Osteoblast (primary cell): ENCODE measurements at regions not wholly inside any gene's neighbourhood (a gene's known extent, or its start where the extent isn't known, plus 50 kb on each side); places are given as distances from the start of the nearest gene placed in this dataset.
A peak's percentile ranks its signal among the peaks of the same experiment; 100 is the strongest.
"Not testable (repeated sequence)": the region's sequence is repeated elsewhere in the genome, so short reads cannot be mapped to it uniquely, and the experiment has no call there.

Experiments used
- DNase-seq: peaks from one replicate; pipeline ENCODE4 v3.0.0; 2011; ENCODE audit warnings: low spot score, mixed read lengths; ENCODE audit not compliant: insufficient read length; ENCODE audit errors: missing footprints
- H2AFZ ChIP-seq: 2 replicates; pipeline ENCODE4 v1.6.0; 2011; ENCODE audit warnings: mild to moderate bottlenecking, low read length
- H3K27ac ChIP-seq: 2 replicates; pipeline ENCODE4 v1.5.1; 2011; ENCODE audit warnings: mild to moderate bottlenecking, low read depth, low read length, moderate library complexity
- H3K27me3 ChIP-seq: 2 replicates; pipeline ENCODE4 v1.6.0; 2012; ENCODE audit warnings: mild to moderate bottlenecking, control low read depth, inconsistent platforms, low read length, moderate library complexity; ENCODE audit not compliant: insufficient read depth
- H3K36me3 ChIP-seq: 2 replicates; pipeline ENCODE4 v1.5.1; 2011; ENCODE audit warnings: mild to moderate bottlenecking, low read length, control low read depth, moderate library complexity; ENCODE audit not compliant: insufficient read depth
- H3K4me1 ChIP-seq: 2 replicates; pipeline ENCODE4 v1.5.1; 2011; ENCODE audit warnings: mild to moderate bottlenecking, low read length, control low read depth, moderate library complexity; ENCODE audit not compliant: insufficient read depth
- H3K4me2 ChIP-seq: 2 replicates; pipeline ENCODE4 v1.6.0; 2011; ENCODE audit warnings: mild to moderate bottlenecking, low read length; ENCODE audit not compliant: insufficient read depth
- H3K4me3 ChIP-seq: fragments of 200-600 bp; sonication (generic); 3 replicates; pipeline ENCODE4 v1.5.1; 2012; ENCODE audit warnings: mild to moderate bottlenecking, low read length, inconsistent platforms; ENCODE audit not compliant: insufficient read depth
- H3K79me2 ChIP-seq: 2 replicates; pipeline ENCODE4 v1.6.0; 2012; ENCODE audit warnings: mild to moderate bottlenecking, low read length, control low read depth, inconsistent platforms; ENCODE audit not compliant: insufficient read depth
- H3K9me3 ChIP-seq: 2 replicates; pipeline ENCODE4 v1.5.1; 2011; ENCODE audit warnings: low read depth, low read length, control low read depth
- H4K20me1 ChIP-seq: 2 replicates; pipeline ENCODE4 v1.6.0; 2012; ENCODE audit warnings: mild to moderate bottlenecking, low read length, control low read depth; ENCODE audit not compliant: insufficient read depth
- TF ChIP-seq, protein P1 (sequence below): IDR thresholded peaks from 2 replicates; pipeline ENCODE4 v1.5.1; 2011; ENCODE audit warnings: mild to moderate bottlenecking, low read depth, low read length, moderate library complexity; ENCODE audit errors: extremely low read depth

DNA sequence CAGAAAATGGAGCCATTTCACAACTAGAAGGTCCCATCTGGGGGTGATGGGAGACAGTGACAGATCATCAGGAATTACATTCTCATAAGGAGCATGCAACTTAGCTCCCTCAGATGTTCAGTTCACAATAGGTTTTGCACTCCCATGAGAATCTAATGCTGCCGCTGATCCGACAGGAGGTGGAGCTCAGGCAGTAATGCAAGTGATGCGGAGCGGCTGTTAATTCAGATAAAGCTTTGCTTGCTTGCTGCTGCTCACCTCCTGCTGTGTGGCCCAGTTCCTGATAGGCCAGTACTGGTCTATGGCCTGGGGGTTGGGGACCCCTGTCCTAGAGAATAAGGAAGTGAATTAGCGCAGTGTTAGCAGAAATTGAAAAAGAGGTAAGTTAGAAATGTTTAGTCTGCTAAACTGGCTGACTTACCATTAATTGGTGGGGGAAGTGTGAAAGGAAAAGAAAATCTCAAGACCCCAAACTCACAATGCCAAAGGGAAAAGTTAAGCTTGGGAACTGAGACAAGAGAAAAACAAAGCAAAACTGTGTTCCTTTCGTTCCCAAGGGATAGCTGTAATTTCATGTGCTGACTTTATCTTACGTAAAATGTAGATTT is 76.4 kb downstream of the LYZL2 start:
- TF ChIP-seq, protein P1, sequence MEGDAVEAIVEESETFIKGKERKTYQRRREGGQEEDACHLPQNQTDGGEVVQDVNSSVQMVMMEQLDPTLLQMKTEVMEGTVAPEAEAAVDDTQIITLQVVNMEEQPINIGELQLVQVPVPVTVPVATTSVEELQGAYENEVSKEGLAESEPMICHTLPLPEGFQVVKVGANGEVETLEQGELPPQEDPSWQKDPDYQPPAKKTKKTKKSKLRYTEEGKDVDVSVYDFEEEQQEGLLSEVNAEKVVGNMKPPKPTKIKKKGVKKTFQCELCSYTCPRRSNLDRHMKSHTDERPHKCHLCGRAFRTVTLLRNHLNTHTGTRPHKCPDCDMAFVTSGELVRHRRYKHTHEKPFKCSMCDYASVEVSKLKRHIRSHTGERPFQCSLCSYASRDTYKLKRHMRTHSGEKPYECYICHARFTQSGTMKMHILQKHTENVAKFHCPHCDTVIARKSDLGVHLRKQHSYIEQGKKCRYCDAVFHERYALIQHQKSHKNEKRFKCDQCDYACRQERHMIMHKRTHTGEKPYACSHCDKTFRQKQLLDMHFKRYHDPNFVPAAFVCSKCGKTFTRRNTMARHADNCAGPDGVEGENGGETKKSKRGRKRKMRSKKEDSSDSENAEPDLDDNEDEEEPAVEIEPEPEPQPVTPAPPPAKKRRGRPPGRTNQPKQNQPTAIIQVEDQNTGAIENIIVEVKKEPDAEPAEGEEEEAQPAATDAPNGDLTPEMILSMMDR = no peak
- peaks cover 9% of the 10 kb centered on the region for H3K4me1 ChIP-seq
- no peaks in the 10 kb centered on the region for H3K79me2 ChIP-seq
- H3K36me3 ChIP-seq = no peaks in the 10 kb centered on the region
- no peak overlapping the region for H3K4me3 ChIP-seq
- H3K27me3 ChIP-seq = no peaks in the 10 kb centered on the region
- H3K27ac ChIP-seq = peak overlapping the region; percentile 23
- H3K9me3 ChIP-seq = no peaks in the 10 kb centered on the region
- peak overlapping the region; percentile 87 for H2AFZ ChIP-seq
- H4K20me1 ChIP-seq = no peaks in the 10 kb centered on the region
- peak overlapping the region; percentile 81 for H3K4me2 ChIP-seq
- no peak for DNase-seq

DNA sequence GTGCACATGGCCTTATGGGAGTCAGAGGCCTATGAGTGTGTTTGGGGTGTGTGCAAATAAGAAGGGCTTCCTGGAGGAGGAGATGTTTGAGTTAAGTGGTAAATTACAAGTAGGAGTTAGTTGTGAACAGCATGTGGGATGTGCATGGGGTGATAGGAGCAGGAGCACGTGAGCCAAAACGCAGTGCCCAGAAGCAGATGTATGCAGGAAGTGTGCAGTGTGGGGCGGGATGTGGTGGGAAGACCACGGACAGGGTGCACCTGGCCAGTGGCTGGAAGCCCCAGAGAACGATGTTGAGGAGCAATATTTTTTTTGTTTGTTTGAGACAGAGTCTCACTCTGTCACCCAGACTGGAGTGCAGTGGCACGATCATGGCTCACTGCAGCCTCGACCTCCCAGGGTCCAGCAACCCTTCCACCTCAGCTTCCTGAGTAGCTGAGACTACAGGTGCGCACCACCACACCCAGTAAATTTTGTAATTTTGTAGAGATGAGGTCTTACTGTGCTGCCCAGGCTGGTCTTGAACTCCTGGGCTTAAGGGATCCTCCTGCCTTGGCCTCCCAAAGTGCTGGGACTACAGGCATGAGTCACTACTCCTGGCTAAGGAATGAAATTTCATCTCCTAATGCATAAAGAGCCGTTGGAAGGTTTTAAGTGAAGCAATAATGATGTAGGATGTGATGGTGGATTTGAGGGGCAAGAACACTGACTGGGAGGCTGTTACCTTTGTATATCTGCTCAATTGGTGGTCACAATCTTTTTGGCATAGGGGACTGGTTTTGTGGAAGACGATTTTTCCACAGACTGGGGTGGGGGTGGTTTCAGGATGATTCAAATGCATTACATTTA is 78.4 kb downstream of the LYZL2 start:
- Histone ChIP-seq H2AFZ (no peak overlapping the region), H3K9me3 (no peaks in the 10 kb centered on the region), H3K27ac (no peak overlapping the region), H3K4me2 (no peak overlapping the region), H3K4me1 (peaks cover 9% of the 10 kb centered on the region), H3K36me3 (no peaks in the 10 kb centered on the region), H4K20me1 (no peaks in the 10 kb centered on the region), H3K27me3 (no peaks in the 10 kb centered on the region), H3K4me3 (no peak overlapping the region), H3K79me2 (no peaks in the 10 kb centered on the region)
- no peak for DNase-seq
- TF ChIP-seq, protein P1 = no peak

DNA sequence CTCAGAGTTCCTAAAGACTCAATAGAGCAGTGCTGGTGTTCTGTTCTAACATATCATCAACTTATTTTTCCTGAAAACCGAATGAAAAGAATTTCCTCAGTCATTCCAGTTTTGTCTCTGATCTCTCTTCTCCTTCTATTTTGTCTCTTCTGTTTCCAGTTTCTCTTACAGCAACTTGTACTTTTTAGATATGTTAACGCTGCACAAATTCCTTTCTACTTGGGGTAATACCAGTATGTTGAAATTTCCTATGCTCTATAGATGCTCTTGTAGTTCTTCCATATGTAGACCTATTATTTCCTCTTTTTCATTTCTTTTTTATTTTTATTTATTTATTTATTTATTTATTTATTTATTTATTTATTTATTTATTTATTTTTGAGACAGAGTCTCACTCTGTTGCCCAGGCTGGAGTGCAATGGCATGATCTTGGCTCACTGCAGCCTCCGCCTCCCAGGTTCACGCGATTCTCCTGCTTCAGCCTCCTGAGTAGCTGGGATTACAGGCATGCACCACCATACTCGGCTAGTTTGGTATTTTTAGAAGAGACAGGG is 80.3 kb downstream of the LYZL2 start:
- H3K4me1 ChIP-seq, H4K20me1 ChIP-seq, H3K9me3 ChIP-seq, DNase-seq, H2AFZ ChIP-seq, H3K27ac ChIP-seq, H3K4me3 ChIP-seq, H3K79me2 ChIP-seq, H3K4me2 ChIP-seq, H3K36me3 ChIP-seq, H3K27me3 ChIP-seq: not testable (repeated sequence)

DNA sequence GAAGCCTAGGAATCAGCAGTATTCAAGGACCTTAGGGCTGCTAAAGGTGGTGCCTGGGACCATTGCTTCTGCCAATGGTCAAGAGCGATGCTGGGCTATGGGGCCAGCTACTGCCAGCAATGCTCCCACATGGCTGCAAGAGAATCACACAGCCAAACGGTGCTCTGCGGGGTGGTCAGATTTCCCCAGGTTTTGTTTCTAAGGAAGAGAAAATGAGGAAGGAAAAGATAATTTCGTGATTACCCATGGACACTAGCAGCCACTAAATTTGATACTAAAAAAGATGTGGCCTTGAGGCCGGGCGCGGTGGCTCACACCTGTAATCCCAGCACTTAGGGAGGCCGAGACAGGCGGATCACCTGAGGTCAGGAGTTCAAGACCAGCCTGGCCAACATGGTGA is 83.0 kb downstream of the LYZL2 start:
- Histone ChIP-seq H2AFZ (no peak overlapping the region), H3K9me3 (no peaks in the 10 kb centered on the region), H3K4me1 (peaks cover 6% of the 10 kb centered on the region), H3K36me3 (no peaks in the 10 kb centered on the region), H4K20me1 (no peaks in the 10 kb centered on the region), H3K27me3 (no peaks in the 10 kb centered on the region), H3K79me2 (no peaks in the 10 kb centered on the region), H3K4me2 (no peak overlapping the region), H3K4me3 (no peak overlapping the region), H3K27ac (no peak overlapping the region)
- DNase-seq = no peak
- TF ChIP-seq, protein P1 = no peak
